ENCODE measurements at regions not wholly inside any gene's neighbourhood (a gene's known extent, or its start where the extent isn't known, plus 50 kb on each side); places are given as distances from the start of the nearest gene placed in this dataset.

DNA sequence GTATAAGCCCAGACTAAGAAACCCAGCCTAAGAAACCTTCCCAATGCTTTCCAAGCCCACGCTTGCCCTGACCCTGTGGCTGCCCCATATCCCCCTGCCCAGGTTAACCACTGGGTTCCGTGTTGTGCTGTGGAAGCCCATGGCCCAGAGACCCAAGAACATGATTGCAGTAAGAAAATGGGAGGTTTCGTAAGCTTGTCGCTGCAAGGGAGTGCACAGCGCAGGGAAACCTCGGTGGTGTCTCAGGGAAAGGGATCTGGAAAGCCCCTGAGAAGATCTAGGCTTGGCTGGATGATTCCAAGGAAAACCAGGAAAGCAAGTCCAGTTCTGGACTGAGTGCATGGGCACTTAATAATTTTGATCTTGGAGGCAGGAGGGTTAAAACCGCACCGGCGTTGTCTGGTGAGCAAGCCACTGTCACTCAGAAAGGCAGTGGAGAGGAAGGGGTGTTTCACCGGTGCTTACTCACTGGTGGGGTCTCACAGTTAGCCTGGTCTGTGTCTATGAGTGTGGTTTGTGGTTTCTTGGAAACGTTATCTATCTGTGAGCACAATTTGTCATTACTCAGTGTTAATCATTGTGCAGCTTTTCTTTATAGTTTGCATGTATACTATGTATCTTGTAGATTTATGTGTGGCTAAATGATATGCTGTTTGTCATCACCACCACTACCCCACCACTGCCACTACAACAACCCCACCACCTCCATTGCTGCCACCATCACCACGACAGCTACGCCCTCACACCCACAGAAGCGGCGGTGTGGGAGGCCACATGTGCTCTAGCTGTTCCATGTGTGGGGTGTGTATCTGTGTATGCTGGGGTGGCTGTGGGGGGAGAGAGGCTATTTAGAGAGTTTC, 53.3 kb upstream of the PRDM11 start:
- TF ChIP-seq EP300 (IDR thresholded peaks at IDR 0.05; ENCODE audit: borderline replicate concordance) (no peak), TAF1 (IDR thresholded peaks at IDR 0.05; ENCODE audit: low read depth) (no peak), CEBPB (IDR thresholded peaks at IDR 0.05) (no peak), CREB1 (IDR thresholded peaks at IDR 0.05; ENCODE audit: low read depth) (no peak), YY1 (IDR thresholded peaks at IDR 0.05; ENCODE audit: low read depth) (no peak), RAD21 (IDR thresholded peaks at IDR 0.05; ENCODE audit: low read depth) (no peak), NFIC (IDR thresholded peaks at IDR 0.05) (no peak), EGR1 (IDR thresholded peaks at IDR 0.05) (no peak), TCF12 (IDR thresholded peaks at IDR 0.05; ENCODE audit: low read depth) (no peak)
- TF ChIP-seq, protein P1, sequence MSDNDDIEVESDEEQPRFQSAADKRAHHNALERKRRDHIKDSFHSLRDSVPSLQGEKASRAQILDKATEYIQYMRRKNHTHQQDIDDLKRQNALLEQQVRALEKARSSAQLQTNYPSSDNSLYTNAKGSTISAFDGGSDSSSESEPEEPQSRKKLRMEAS (IDR thresholded peaks at IDR 0.05), result no peak
- TF ChIP-seq, protein P2, sequence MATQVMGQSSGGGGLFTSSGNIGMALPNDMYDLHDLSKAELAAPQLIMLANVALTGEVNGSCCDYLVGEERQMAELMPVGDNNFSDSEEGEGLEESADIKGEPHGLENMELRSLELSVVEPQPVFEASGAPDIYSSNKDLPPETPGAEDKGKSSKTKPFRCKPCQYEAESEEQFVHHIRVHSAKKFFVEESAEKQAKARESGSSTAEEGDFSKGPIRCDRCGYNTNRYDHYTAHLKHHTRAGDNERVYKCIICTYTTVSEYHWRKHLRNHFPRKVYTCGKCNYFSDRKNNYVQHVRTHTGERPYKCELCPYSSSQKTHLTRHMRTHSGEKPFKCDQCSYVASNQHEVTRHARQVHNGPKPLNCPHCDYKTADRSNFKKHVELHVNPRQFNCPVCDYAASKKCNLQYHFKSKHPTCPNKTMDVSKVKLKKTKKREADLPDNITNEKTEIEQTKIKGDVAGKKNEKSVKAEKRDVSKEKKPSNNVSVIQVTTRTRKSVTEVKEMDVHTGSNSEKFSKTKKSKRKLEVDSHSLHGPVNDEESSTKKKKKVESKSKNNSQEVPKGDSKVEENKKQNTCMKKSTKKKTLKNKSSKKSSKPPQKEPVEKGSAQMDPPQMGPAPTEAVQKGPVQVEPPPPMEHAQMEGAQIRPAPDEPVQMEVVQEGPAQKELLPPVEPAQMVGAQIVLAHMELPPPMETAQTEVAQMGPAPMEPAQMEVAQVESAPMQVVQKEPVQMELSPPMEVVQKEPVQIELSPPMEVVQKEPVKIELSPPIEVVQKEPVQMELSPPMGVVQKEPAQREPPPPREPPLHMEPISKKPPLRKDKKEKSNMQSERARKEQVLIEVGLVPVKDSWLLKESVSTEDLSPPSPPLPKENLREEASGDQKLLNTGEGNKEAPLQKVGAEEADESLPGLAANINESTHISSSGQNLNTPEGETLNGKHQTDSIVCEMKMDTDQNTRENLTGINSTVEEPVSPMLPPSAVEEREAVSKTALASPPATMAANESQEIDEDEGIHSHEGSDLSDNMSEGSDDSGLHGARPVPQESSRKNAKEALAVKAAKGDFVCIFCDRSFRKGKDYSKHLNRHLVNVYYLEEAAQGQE (IDR thresholded peaks at IDR 0.05; ENCODE audit: low read depth), result no peak
- TF ChIP-seq, protein P3, sequence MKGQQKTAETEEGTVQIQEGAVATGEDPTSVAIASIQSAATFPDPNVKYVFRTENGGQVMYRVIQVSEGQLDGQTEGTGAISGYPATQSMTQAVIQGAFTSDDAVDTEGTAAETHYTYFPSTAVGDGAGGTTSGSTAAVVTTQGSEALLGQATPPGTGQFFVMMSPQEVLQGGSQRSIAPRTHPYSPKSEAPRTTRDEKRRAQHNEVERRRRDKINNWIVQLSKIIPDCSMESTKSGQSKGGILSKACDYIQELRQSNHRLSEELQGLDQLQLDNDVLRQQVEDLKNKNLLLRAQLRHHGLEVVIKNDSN (IDR thresholded peaks at IDR 0.05), result no peak

Data from Ishikawa (cell line).